Liver (tissue), 3 donors: ENCODE measurements at regions not wholly inside any gene's neighbourhood (a gene's known extent, or its start where the extent isn't known, plus 50 kb on each side); places are given as distances from the start of the nearest gene placed in this dataset.

ENCODE experiments used
- JUND ChIP-seq, 2 donors: IDR thresholded peaks; 2 replicates each; pipeline ENCODE4 v1.6.1; 2016; ENCODE audit warnings: antibody characterized with exemption in 2 of 2
- TF ChIP-seq, protein P1 (sequence below): fragments of 150-350 bp; IDR thresholded peaks from 2 replicates; pipeline ENCODE4 v1.5.1; 2017; ENCODE audit warnings: improper control_type of control experiment, low read depth, low read length; ENCODE audit not compliant: missing input control
- donor health status: healthy.
- donor health status: healthy.

DNA sequence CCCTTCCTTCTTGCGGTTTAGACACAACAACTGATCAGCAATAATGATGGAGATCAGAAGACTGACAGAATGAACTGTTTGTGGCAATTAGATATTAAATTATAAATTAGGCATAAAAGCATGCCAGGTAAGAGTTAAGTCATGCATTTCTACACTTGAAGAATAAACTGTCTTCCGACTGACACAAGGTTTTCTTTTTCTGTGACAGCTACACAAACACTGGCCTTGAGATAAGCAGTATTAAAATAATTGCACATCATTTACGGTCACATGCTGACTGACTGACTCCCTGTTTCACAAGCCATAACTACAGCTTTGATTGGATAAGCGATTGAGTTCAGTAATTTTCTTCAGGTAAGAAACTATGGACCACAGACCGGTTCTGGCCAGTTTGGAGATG, 56.2 kb downstream of the UBE2NL start:
- TF ChIP-seq, protein P1, sequence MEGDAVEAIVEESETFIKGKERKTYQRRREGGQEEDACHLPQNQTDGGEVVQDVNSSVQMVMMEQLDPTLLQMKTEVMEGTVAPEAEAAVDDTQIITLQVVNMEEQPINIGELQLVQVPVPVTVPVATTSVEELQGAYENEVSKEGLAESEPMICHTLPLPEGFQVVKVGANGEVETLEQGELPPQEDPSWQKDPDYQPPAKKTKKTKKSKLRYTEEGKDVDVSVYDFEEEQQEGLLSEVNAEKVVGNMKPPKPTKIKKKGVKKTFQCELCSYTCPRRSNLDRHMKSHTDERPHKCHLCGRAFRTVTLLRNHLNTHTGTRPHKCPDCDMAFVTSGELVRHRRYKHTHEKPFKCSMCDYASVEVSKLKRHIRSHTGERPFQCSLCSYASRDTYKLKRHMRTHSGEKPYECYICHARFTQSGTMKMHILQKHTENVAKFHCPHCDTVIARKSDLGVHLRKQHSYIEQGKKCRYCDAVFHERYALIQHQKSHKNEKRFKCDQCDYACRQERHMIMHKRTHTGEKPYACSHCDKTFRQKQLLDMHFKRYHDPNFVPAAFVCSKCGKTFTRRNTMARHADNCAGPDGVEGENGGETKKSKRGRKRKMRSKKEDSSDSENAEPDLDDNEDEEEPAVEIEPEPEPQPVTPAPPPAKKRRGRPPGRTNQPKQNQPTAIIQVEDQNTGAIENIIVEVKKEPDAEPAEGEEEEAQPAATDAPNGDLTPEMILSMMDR, result no peak
- no peak for TF ChIP-seq JUND (IDR thresholded peaks at IDR 0.05)
